ENCODE measurements at regions not wholly inside any gene's neighbourhood (a gene's known extent, or its start where the extent isn't known, plus 50 kb on each side); places are given as distances from the start of the nearest gene placed in this dataset.

- H3K27ac ChIP-seq (ENCODE audit: insufficient read depth, low read depth, low read length), result no peak overlapping the region
- no peaks in the 10 kb centered on the region for H3K4me1 ChIP-seq (ENCODE audit: control insufficient read depth, extremely low read depth, insufficient read depth, low read length)
- dilution Hi-C loops (cut with MboI; ENCODE audit: extremely low pct_ligation_motif_present, low sequenced_read_pairs), result no loop called here
- H3K9me3 ChIP-seq (replicated peaks; ENCODE audit: control insufficient read depth, insufficient read depth, low read length), result no peaks in the 10 kb centered on the region
- TF ChIP-seq POLR2AphosphoS5 (IDR thresholded peaks at IDR 0.05; ENCODE audit: insufficient read depth, low read depth, low read length) (no peak), GATA2 (IDR thresholded peaks at IDR 0.05; ENCODE audit: insufficient read depth, insufficient read length, low read depth, low read length) (no peak), MYC (IDR thresholded peaks at IDR 0.05; ENCODE audit: low read depth, low read length) (no peak), CTCF (IDR thresholded peaks at IDR 0.05; ENCODE audit: extremely low read depth in 1 of 2, insufficient read depth in 1 of 2, low read depth in 1 of 2, low read length in 2 of 2) (no peak), FOS (IDR thresholded peaks at IDR 0.05; ENCODE audit: borderline replicate concordance, insufficient read depth, low read length) (no peak), EZH2 (IDR thresholded peaks at IDR 0.05; ENCODE audit: borderline replicate concordance, low read depth, low read length, severe bottlenecking) (no peak), MAX (IDR thresholded peaks at IDR 0.05; ENCODE audit: insufficient read depth, insufficient read length) (no peak), JUN (IDR thresholded peaks at IDR 0.05; ENCODE audit: borderline replicate concordance, insufficient read depth, insufficient read length, low read depth) (no peak), POLR2A (IDR thresholded peaks at IDR 0.05; ENCODE audit: low read depth, low read length) (no peak)
- FAIRE-seq (no peak), DNase-seq (ENCODE audit: low read depth, low spot score) (no peak)
- intact Hi-C loops (cut with micrococcal nuclease), result no loop called here
- no peaks in the 10 kb centered on the region for H4K20me1 ChIP-seq (replicated peaks; ENCODE audit: control insufficient read depth, extremely low read depth, insufficient read depth, low read length)
- no peaks in the 10 kb centered on the region for H3K36me3 ChIP-seq (ENCODE audit: control insufficient read depth in 2 of 2, extremely low read depth in 1 of 2, insufficient read depth in 2 of 2, low read length in 2 of 2)
- no peak overlapping the region for H3K4me2 ChIP-seq (ENCODE audit: insufficient read depth, low read length)
- ChIA-PET CTCF (no interaction called here), POLR2A (no interaction called here)
- no peak overlapping the region for H3K4me3 ChIP-seq (replicated peaks in 1 of 3; ENCODE audit: insufficient read depth in 1 of 3, low read depth in 1 of 3, low read length in 3 of 3)
- no peaks in the 10 kb centered on the region for H3K9me1 ChIP-seq (replicated peaks; ENCODE audit: control insufficient read depth, extremely low read depth, insufficient read depth, low read length)
- BruUV-seq (replicated peaks), result no TSS peak
- no peak overlapping the region for H3K9ac ChIP-seq (replicated peaks; ENCODE audit: extremely low read depth, insufficient read depth, low read length)
- H3K27me3 ChIP-seq (ENCODE audit: control insufficient read depth in 2 of 2, insufficient read depth in 2 of 2, low read length in 2 of 2), result no peaks in the 10 kb centered on the region
- H2AFZ ChIP-seq (ENCODE audit: low read depth, low read length), result no peak overlapping the region
- no peaks in the 10 kb centered on the region for H3K79me2 ChIP-seq (ENCODE audit: control insufficient read depth, insufficient read depth, low read length)
Measured at GRCh38 chr19:28166025-28166424, 1046.9 kb downstream of the UQCRFS1 start.

Data from endothelial cell of umbilical vein (primary cell).